Medulla oblongata (tissue), 1 donor: ENCODE measurements at regions not wholly inside any gene's neighbourhood (a gene's known extent, or its start where the extent isn't known, plus 50 kb on each side); places are given as distances from the start of the nearest gene placed in this dataset.

Experiments
- DNase-seq: peaks from one replicate; pipeline ENCODE4 v3.0.0-alpha.2; 2015; ENCODE audit errors: extremely low spot score

DNA sequence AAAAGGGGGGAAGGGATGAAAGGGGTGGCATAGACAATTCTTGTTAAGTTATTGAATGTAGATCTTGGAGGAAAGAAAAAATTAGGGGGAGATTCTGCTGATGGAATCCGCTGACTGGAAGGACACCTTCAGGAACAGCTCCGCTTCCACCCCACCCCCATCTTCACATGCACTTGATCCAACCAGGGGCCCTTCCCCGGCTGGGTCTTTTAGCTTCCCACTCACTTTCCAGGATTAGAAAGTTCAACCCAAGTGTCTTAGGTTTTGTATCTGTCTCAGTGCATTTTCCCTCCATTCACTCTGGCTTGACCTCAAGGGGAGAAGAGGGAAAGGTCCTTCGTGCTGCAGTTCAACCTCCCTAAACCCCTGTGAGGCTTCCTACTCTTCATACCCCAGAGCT, 141.4 kb downstream of the IRS2 start:
- no peak for DNase-seq

GRCh38 chr13:109644069-109644750, 142.2 kb downstream of the IRS2 start:
- no peak for DNase-seq

- no peak for DNase-seq
These were observed 144.0 kb downstream of the IRS2 start for GRCh38 chr13:109642358-109642757.

GRCh38 chr13:109636736-109637135, 149.6 kb downstream of the IRS2 start:
- DNase-seq: no peak

DNA sequence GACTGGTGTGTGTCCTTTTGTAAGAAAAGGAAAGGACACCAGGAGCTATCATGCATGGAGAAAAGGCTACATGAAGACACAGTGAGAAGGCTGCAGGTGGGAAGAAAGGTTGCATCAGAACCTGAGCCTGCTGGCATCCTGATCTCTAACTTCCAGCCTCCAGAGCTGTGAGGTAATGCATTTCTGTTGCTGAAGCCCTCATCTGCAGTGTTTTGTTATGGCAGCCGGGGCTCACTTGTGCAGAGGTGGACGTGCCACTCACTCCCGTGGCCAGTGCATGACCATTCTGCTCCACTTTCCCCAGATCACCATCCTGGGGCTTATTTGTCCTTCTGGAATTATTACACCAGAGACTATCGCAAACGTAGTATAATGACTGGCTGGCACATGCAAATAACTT, 155.3 kb downstream of the IRS2 start:
- no peak for DNase-seq

DNA sequence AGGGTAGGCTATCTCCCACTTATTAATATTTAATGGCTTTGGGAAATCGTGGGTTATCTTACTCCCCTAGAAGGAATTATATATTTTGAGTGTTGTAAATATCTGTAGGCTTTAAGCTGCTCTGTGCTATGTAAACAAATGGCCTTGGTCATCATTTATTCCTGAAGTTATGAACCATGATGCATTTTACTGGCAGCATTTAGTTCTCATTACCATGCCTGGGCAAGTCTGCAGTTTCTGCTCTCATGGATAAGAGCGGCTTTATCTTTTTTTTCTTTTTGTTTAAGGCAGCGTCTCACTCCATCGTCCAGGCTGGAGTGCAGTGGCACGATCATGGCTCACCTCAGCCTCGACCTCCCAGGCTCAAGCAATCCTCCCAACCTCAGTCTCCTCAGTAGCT, 156.1 kb downstream of the IRS2 start:
- no peak for DNase-seq

DNA sequence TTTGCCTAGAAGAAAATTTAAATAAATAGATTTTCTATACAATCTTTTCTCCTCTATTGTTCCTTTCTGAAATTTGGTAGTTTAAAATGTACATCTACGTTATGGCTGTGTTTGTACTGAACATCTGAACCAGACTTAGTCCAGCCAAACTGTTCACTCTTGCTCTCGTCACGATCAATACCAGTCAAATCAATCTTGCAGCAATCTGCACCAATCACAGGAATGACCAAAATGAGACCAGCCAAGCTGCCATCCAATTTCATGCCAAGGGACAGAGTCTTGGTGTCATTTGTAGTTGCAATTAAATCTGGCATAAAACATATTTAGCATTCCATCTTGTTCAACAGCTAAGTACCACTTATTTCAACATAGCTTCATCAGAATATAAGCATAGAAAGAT, 156.6 kb downstream of the IRS2 start:
- no peak for DNase-seq

DNA sequence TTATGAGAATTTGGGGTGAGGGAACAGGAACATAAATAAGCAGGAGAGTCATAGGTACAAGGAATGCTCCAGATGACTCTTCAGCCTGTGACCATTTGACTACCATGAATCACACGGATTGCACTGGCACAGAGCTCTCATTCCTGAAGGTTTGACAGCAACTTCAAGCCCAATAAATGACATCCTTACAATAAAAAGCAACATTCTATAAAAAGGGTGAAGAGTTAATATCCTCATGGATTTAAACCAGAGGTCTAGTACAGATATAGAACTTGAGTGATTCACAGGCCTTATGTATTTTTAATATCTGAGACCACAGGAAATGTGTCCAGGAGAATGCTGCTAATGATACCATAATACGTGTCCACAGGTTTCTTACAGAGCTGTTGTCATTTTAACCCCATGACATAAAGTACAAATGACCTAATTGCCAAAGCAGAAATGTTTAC, 158.1 kb downstream of the IRS2 start:
- DNase-seq: no peak

DNA sequence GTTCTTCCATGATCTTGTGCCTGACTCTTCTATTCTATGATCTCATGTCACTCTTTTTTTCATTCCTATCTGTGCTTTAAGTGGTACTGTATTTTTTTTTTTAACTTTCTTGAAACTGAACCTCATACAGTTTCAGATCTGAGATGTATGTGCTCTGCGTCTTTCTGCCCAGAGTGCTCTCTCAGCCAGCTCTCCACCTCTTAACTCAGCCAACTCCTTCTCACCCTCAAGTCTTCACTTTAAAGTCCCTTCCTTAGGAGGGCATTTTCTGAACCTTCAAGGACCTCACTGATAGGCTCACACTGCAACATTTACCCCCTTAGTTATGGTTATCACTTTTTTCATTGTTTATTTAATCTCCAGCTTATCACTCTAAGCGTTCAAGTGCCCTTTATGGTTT, 158.7 kb downstream of the IRS2 start:
- no peak for DNase-seq

DNA sequence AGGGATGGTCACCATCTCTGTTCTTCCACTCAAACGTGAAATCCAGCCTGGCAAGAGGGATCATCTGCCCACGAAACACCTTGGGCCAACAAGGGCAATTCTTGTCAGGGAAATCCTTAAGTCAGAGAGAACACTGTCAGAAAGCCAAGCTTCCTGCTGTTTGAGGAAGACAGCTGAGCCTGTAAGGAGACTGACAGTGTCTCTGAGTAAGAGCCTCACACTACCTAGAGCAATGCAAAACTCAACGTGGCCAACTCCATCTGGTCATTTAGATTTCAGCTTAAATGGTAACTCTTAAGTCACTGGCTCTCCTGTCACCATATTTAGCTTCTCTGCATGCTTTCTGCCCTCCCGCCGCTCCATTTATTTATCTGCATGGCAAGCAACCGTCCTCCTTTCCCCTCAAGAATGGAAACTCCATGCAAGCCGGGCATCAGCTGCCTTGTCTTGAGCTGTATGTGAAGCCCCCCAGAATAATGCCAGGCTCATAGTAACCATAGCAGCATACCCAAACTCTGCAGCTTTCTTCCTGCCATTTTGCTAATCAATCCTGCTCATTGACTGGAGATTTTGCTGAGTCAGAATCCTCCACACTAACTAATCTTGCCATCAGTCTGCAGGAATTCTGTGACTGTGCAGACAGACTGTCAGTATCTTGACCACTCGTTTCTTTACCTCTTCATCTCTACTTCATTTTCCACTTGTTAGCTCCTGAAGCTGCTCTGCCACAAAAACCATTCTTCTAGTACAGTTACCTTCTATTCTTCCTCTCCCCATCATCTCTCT, 159.8 kb downstream of the IRS2 start:
- no peak for DNase-seq

DNA sequence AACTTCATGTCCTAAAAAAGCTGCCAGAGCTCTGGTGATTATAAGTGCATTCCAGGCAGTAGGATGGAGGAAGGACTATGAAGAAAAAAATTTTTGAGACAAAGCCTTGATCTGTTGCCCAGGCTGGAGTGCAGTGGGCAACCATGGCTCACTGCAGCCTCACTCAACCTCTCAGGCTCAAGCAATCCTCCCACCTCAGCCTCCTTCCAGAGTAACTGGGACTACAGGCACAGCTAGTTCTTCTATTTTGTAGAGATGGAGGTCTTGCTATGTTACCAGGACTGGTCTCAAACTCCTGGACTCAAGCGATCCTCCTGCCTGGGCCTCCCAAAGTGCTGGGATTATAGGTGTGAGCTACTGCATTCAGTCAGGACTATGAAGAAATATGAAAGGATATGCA, 161.2 kb downstream of the IRS2 start:
- DNase-seq: no peak

GRCh38 chr13:109622006-109622405, 164.4 kb downstream of the IRS2 start:
- DNase-seq: no peak

DNA sequence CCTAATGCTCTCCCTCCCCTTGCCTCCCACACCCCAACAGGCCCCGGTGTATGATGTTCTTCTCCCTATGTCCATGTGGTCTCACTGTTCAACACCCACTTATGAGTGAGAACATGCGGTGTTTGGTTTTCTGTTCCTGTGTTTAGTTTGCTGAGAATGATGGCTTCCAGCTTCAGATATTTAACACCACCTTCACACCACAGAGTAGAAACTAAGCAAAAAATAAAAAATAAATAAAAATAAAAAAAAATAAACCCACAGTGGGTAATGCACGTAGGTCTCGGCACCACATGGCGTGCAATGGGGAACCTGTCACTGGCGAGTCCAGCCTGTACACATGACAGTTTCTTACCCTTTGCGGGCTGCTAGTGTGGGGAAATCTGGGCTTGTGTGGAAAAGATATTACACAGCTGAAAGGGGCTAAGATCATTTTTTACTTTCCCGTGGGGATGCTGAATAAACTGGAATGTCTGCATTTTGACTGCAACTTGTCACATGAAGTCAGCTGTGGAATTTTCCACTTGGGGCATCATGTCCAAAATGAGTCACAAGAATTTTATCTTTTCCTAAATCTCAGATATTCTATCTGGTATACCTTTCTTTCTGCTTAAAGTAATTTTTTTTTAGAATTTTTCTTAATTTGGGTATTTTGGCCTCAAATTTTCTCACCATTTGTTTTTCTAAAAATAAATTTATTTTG, 170.5 kb downstream of the IRS2 start:
- no peak for DNase-seq

DNA sequence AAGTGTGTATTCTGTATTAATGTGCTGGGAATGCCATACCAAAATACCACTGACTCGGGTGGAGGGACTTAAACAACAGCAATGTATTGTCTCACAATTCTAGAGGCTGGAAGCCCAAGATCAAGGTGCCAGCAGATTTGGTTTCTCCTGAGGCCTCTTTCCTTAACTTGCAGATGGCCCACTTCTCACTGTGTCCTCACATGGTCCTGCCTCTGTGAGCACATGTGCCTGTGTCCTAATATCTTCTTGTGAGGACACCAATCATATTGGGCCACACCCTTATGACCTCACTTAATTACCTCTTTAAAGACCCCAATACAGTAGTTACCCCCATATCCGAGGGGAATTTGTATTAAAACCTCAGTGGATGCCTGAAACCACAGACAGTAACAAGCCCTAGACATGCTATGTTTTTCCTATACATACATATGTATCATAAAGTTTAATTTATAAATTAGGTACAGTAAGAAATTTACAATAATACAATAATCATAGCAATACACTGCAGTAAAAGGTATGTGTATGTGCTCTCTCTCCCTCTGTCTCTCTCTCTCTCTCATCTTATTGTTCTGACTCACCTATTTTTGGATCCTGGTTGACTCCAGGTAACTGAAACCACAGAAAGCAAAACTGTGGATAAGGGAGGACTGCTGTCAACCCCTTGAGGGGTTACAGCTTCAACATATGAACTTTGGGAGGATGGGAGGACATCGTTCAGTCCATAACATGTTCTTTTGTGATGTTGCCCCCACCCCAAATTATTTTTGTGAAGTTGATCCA, 174.3 kb downstream of the IRS2 start:
- DNase-seq: no peak

GRCh38 chr13:109610517-109610916, 175.9 kb downstream of the IRS2 start:
- DNase-seq: peak; percentile 43

DNA sequence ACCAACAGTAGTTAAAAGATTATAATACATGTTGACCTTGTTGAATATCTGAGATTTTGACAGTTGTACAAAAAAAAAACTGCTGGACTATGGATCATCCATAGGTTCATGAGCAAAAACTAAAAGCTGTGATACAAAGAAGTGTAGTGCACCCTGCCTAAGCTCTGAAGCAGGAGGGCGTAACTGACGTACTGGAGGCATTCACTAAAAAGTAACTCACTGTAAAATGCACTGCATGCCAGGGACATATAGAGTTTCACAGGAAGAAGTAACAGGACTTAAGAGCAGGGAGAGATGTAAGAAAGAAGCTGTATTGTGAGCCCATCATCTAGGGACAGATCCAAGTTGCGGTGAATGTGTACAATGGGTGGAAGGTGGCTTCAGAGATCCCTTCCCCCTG, 177.9 kb downstream of the IRS2 start:
- no peak for DNase-seq

- DNase-seq: no peak
These were observed 178.3 kb downstream of the IRS2 start for GRCh38 chr13:109608059-109608458.

- no peak for DNase-seq
These were observed 179.9 kb downstream of the IRS2 start for GRCh38 chr13:109606520-109606919.

- no peak for DNase-seq
These were observed 180.5 kb downstream of the IRS2 start for GRCh38 chr13:109605846-109606245.

GRCh38 chr13:109604894-109605293, 181.5 kb downstream of the IRS2 start:
- DNase-seq: no peak

DNA sequence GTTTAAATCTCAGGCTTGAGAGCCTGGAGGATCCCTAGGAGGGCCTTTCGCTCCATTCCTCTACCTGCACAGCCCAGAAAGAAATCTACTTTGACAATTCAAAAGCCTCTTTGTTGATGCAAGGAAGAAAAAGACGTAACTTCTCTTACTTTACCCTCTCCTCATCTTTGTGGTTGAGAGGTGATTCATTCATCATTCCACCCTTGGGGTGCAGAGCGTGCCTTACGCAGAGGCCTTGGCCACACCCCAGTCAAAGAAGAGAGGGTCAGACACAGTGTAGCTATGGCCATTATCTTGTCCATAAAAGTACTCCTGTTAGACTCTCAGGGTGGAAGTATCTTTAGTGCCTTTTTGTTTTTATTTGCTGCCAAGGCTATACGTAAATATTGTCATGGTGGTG, 184.0 kb downstream of the IRS2 start:
- no peak for DNase-seq
